GM18861 (cell line): ENCODE measurements at regions not wholly inside any gene's neighbourhood (a gene's known extent, or its start where the extent isn't known, plus 50 kb on each side); places are given as distances from the start of the nearest gene placed in this dataset.
"Not testable (repeated sequence)": the region's sequence is repeated elsewhere in the genome, so short reads cannot be mapped to it uniquely, and the experiment has no call there.

Experiments
- ATAC-seq: cut with Tn5 transposase; IDR thresholded peaks from one replicate; pipeline ENCODE4 v1.9.1; 2021; ENCODE audit not compliant: unreplicated experiment

DNA sequence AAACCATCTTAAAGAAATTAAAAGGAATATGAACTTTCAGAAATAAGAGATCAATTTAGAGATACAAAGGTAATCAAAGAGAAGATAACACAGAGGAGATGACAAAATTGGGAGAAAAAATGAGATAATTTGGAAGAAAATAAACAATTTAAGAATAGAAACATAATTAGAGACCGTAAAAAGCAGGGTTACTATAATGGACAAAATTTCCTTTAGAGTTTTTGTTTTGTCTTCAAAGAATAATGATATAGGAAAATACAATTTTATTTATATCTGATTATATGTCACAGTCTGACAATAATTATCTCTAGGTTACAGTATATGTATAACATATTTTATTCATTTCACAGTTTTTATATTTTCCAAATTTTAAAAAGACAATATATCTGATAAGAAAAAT is 716.4 kb upstream of the ZNF804A start:
- ATAC-seq = no peak

DNA sequence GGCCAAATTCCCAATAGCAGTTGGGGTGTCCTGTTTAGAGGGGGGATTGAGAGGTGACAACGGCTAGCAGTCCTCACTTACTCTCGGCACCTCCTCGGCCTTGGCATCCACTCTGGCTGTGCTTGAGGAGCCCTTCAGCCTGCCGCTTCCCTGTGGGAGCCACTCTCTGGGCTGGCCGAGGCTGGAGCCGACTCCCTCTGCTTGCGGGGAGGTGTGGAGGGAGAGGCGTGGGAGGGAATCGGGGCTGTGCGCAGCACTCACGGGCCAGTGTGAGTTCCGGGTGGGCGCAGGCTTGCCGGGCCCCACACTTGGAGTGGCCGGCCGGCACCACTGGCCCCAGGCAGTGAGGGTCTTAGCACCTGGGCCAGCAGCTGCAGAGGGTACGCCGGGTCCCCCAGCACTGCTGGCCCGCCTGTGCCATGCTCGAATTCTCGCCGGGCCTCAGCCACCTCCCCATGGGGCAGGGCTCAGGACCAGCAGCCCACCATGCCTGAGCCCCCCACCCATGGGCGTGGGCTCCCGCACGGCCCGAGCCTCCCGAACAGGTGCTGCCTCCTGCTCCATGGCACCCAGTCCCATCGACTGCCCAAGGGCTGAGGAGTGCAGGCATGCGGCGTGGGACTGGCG is 705.9 kb upstream of the ZNF804A start:
- no peak for ATAC-seq

DNA sequence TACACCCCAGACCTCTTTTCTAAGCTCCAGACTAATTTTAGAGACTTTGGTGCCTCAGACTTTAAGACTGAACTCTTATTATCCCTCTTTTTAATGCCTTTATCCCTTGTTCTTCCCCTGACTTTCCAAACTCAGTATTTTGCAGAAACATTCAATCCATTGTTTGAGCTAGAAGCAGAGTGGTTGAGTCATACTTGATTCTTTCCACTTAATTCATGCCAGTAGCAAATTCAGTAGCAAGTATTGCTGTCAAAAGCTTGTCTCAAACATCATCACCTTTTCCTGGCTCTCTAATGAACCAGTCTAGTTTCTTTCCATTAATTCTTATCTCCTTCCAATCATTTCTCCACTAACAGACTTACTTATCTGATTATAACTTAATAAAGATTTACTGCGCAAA is 699.7 kb upstream of the ZNF804A start:
- no peak for ATAC-seq

DNA sequence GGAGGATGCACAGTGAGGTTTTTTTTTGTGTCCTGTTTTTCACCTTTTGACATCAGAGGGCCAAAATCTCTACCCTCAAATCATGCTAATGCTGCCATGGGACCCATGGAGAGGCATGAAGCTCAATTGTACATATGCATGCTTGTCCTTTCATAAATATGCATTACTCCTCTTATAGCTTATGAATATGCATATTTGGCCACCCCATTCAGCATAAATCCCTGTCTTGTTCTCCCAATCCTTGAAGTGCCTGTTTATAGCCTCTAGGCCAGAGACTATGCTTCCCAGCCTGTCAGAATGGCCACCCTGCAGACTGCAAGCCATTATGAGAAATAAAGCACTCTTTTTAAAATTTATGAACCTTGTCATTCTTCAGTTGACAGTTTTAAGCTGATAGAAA is 696.4 kb upstream of the ZNF804A start:
- ATAC-seq = no peak

DNA sequence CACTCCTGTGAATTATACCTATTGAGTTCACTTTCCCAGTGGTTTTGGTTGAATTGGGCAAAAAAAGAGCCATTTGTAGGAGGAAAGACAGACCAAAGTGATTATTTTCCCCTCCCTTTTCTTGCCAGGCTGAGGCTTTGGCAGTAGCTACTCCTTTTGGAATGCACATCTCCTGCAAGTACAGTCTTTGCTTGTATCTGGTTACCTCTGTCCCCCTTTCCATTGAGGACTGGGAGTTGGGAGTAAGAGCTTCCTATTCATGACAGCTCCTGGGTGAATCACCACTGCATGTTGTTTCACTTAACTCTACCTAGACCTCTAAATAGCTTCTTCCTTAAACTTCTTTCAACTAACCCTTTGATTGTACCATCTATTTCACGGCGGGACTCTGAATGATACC is 695.3 kb upstream of the ZNF804A start:
- no peak for ATAC-seq

DNA sequence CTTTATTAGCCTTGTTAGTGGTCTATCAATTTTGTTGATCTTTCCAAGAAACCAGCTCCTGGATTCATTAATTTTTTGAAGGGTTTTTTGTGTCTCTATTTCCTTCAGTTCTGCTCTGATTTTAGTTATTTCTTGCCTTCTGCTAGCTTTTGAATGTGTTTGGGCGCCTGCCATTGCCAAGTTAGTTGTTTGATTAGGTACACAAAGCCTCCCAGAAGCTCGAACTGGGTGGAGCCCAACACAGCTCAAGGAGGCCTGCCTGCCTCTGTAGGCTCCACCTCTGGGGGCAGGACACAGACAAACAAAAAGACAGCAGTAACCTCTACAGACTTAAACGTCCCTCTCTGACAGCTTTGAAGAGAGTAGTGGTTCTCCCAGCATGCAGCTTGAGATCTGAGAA is 682.3 kb upstream of the ZNF804A start:
- ATAC-seq = not testable (repeated sequence)

DNA sequence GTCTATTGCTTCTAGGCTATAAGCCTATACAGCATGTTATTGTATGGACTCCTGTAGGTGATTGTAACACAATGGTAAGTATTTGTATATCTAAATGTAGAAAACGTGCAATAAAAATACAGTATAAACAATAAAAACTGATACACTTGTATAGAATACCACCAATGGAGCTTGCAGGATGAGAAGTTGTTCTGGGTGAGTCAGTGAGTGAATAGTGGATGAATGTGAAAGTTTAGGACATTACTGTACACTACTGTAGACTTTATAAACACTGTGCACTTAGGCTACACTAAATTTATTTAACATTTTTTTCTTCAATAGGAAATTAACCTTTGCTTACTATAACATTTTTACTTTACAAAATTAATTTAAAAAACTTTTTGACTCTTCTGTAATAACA is 679.2 kb upstream of the ZNF804A start:
- no peak for ATAC-seq

DNA sequence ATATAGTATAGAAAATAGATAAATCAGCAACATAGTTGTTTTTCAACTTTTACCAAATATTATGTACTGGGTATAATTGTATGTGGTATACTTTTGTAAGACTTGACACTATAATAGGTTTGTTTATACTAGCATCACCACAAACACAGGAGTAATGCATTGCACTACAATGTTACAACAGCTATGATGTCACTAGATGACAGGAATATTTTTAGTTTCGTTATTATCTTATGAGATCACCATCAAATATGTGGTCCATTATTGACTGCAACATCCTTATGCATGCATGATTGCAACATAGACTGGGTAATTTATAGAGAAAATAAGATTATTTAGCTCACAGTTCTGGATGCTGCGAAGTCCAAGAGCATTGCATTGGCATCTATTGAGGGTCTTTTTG is 678.4 kb upstream of the ZNF804A start:
- no peak for ATAC-seq

DNA sequence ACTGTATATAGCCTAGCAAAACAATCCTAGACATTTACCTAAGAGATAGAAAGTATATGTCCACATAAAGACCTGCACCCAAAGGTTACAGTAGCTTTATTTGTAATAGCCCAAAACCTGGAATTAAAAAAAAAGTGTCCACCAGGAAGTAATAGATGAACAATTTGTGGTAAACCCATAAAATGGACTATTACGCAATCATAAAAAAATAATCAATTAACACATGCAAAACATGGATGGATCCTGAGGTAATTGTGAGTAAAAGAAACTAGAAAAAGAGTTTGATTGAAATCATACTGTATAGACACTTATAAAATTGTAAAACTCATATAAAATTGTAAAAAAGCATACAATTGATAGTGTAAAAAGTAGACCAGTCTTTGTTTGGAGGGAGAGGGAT is 673.0 kb upstream of the ZNF804A start:
- no peak for ATAC-seq

DNA sequence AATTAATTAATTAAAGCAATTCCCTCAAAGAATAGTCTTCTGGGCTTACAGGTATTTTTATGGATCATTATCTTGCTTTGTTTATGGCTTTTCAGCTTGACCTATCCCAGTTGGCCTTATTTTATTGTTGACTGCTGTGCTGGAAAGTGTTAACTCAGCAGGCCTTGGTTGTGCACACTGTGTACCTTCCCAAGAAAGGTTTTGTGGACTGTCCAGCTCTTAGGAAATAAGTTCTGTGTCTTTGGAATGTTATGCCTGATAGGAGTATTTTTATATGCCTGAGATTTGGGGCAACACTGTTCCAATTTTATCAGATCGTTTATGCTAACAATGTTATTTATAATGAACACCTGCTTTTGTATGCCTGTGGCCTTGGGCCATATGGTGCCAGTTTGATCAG is 671.9 kb upstream of the ZNF804A start:
- ATAC-seq = no peak

DNA sequence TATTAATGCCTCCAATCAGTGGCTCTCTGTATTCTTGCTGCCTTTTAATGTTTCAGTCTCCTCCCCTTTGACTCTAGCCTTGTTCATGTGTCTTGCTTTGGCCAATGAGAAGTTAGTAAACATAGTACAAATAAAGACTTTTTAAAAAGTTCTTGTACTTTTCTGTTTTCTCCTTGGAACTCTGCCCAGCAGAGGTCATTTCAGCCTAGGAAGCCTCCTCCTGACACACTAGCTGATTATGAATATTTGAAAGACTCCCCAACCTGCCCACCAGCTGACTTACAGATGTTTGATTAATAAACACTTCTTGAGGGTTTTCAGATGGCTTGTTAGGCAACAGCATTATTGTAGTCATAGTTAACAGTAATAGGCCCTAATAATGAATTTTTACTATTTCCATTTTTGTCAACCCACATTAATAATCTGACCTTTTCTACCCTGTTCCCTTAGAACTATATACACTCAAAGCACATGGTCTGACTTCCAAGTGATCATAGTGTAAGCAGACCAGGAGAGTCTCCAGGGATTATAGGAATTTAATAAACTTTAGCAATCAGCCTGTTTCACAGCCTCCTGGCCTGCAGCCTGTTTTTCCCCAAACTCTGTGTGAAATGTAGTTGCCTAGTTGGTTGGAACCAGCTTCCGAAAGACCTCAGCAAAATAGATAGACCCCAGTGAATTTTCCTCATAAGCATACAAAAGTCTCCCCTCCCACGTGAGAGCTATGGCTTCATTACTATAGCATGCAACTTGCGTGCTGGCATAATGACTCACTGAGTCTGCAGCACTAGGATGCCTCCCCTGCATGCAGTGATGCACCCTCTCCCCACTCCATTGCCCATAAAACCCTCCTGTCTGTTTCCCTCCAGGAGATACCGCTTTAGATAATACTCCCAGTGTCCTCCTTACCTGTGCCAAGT is 670.7 kb upstream of the ZNF804A start:
- ATAC-seq = no peak

DNA sequence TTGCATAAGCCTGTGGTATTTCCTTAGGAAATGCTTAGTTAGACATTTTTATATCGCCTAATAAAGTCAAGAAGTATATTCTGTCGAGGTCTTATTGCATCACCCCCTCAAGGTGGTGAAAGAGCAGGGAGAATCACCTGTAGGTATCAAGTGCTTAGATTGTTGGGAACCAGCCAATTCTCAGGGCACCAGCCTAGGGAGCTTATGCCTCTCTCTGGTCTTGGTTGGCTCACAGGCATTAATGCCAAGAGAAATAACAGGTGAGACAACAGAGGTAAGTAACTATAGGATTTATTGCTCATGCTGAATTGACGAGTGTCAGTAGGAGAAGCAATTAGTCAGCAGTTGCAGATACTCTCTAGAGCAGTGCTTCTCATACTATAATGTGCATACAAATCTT is 663.3 kb upstream of the ZNF804A start:
- ATAC-seq = no peak

DNA sequence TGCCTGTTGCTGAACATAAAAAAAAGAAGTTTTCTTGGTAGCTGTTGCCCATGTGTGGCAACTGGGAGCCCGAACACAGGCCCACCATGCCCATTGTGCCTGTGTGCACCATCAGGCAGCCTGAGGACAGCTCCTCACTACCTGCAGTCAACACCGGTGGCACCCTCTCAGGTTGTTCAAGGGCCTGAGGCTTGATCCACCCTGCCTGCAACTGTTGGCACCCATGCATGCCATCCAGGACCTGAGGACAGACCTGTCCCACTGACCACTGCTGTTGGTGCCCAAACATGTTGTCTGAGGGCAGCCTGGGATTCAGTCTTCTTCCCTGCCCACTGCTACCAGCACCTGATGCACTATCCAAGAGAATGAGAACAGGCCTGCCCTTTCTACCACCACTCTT is 661.1 kb upstream of the ZNF804A start:
- ATAC-seq = no peak

DNA sequence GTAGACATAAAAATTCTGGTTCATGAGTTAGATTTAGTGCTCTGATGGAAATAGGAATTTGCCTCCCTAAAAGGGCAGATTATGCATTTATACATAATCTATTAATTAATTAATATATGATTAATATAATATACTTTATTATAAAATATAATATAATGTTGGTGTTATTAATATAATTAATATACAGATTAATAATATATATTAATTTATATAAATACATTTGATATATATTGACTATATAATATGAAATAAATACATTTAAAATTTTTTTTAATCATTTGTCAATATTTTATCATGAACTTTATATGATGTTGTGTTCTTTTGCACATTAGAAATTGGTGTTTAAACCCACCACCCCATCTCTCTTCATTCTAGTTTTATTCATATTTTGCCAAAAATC is 652.1 kb upstream of the ZNF804A start:
- ATAC-seq = no peak

DNA sequence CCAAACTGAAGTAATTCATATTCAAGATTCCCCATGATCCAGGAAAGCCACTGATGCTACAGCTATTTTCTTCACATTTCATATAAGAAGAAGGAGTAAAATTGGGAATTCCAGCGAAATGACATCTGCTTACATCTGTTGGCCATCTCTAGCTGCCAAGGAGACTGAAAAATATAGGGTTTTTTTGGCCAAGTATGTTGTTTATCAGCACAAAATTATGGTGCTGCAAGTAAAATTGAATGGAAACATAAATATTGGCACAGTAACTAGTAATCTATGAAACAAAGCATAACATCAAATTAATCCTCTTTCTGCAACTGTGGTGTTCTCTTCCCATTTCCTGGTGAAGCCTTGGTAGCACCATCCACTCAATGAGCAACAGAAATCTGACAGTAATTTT is 649.5 kb upstream of the ZNF804A start:
- ATAC-seq = no peak

DNA sequence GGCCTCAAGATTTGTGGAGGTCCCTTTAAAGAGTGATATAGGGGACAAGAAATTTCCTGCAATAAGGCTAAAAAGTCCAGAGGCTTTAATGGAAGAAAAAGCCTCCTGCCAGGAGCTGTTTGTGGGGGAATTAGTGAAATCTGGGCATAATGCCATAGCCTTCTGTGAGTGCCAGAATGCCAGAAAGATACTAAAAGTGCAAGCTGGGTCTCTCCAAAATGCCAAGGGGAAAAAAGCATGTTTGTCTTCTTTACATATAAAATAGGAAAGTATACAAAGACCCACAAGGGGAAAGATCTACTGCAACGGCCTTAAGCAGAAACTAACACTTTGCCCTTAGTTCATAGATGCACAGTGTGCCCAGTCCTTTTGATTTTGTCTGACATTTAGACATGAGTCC is 647.7 kb upstream of the ZNF804A start:
- no peak for ATAC-seq

DNA sequence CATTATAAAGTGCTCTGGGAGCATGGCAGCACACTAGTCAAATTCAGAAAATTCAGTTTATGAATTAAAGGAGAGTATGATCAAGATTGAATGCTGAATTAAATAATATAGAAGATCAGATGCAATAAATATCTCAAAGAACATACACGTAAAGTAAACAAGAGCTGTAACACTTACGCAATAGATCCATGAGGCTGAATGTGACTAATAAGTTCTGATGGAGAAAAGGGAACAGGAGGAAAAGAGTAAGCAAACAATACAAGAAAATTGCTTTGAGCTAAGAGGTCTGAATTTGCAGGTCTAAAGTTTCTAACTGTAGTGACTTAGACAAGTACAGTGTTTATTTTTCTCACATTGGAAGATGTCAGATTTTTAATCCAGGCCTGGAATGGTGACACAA is 646.7 kb upstream of the ZNF804A start:
- no peak for ATAC-seq

DNA sequence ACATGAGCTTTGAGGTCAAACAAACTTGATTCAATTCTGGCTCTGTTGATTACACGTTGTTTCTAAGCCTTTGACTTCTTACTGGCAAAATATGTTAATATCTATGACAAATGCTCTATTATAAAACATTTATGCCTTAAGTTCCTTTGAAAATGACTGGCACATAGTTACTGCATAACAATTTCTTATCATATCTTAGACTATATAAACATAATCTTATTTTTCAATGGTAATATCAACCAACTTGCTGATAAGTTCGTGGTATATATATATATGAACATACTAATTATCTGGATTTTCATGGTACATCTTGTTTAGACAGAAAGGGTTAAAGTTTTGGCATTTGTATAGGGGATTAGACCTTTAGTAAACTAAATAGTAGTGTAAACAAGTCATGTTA is 645.6 kb upstream of the ZNF804A start:
- ATAC-seq = no peak

DNA sequence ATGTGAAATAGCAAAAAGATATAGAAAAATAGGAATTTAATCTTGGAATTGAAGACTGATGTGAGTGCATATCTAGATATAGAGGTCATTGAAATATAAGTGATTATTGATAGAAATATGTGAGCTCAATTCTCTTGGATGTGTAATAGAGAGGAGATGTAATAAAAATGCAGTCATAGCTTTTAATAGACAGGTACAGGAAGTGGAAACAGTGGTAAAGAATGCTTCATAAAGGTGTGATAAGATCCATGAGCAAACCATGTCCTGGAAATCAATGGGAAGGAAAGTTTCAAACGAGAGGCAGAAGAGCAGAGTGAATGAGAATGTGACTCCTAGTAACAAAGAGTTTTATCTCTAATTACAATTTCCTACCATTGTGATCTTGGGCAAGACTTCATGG is 634.7 kb upstream of the ZNF804A start:
- no peak for ATAC-seq

DNA sequence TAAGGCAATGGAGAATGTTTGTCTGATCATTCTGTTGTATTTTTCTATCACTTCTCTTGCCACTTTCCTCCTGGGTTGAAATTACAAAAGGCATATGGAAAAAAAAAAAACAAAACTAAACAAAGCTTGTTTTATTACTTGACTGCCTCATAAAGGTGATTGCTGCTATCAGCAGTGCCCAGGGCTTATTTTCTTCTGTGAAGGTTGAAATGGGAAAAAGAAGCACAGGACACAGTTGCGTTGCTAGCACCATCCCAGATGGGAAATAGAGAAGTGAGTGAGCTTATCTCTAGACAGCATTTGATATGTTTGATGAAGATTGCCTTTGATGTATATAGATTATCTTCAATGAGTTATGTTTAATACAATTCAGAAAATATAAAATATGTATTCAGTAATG is 633.8 kb upstream of the ZNF804A start:
- no peak for ATAC-seq

DNA sequence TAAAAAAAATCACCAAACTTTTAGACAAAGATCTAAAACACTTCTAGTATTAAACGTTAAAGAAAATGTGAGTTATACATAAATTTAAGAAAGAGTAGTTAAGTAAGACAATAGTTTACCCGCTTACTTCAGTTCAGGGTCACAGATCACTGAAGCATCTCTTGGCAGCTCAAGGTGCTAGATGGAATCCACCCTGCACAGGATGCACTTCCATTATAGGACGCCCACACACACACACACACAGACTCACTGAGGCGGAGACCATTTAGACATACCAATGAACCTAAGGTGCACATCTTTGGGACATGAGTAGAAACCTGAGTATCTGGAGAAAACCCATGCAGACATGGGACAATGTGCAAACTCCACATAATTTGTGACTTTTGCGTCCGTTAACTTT is 630.6 kb upstream of the ZNF804A start:
- no peak for ATAC-seq

DNA sequence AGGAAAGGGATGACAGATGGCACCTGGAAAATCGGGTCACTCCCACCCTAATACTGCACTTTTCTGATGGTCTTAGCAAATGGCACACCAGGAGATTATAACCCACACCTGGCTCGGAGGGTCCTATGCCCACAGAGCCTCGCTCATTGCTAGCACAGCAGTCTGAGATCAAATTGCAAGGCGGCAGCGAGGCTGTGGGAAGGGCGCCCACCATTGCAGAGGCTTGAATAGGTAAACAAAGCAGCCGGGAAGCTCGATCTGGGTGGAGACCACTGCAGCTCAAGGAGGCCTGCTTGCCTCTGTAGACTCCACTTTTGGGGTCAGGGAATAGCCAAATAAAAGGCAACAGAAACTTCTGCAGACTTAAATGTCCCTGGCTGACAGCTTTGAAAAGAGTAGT is 622.7 kb upstream of the ZNF804A start:
- ATAC-seq = not testable (repeated sequence)

DNA sequence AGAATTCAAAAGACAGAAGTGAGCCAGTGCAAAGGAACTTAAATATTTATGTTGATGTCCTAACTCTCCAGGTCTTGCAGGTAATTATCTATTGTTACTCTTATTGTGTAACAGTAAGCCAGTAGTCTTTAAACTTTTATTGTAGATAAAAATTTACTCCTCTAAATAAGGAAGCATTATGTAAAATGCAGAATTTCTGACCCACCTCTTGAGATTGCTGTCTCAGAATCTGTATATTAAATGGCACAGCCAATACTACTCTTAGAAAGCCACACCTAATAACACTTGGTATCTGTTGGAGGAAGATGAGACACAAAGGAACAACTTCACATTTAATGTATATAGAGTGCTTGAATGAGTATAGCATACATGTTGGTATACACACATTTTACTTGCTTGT is 613.5 kb upstream of the ZNF804A start:
- no peak for ATAC-seq
